Loucy (cell line): ENCODE measurements at regions not wholly inside any gene's neighbourhood (a gene's known extent, or its start where the extent isn't known, plus 50 kb on each side); places are given as distances from the start of the nearest gene placed in this dataset.

Experiments used
- H2AFZ ChIP-seq: fragments of 200-600 bp; sonication (generic); 2 replicates; pipeline ENCODE4 v1.6.0; 2016; ENCODE audit warnings: antibody characterized with exemption, mild to moderate bottlenecking, low read length, moderate library complexity
- H3F3A ChIP-seq: fragments of 200-600 bp; 2 replicates; pipeline ENCODE4 v1.6.0; 2016; ENCODE audit warnings: antibody characterized with exemption, low read depth, mild to moderate bottlenecking
- H3K27me3 ChIP-seq: fragments of 200-600 bp; sonication (generic); 2 replicates; pipeline ENCODE4 v1.6.1; 2014; ENCODE audit warnings: low read length, mild to moderate bottlenecking; ENCODE audit not compliant: insufficient read depth, poor library complexity, severe bottlenecking
- H3K36me3 ChIP-seq: fragments of 200-600 bp; sonication (generic); 2 replicates; pipeline ENCODE4 v1.6.1; 2016; ENCODE audit warnings: low read length; ENCODE audit not compliant: insufficient read depth
- H3K4me1 ChIP-seq: fragments of 200-600 bp; sonication (generic); 2 replicates; pipeline ENCODE4 v1.5.1; 2014; ENCODE audit warnings: low read length, mild to moderate bottlenecking; ENCODE audit not compliant: insufficient read depth, poor library complexity, severe bottlenecking
- H3K4me2 ChIP-seq: fragments of 200-600 bp; sonication (generic); 2 replicates; pipeline ENCODE4 v1.6.0; 2014; ENCODE audit warnings: antibody characterized with exemption, low read length, low read depth, mild to moderate bottlenecking; ENCODE audit not compliant: poor library complexity, severe bottlenecking
- H3K4me3 ChIP-seq: fragments of 200-600 bp; sonication (generic); 2 replicates; pipeline ENCODE4 v1.5.1; 2014; ENCODE audit warnings: low read length, mild to moderate bottlenecking, mixed read lengths; ENCODE audit not compliant: poor library complexity, severe bottlenecking
- H3K79me2 ChIP-seq: fragments of 200-600 bp; sonication (generic); 2 replicates; pipeline ENCODE4 v1.6.1; 2014; ENCODE audit warnings: low read length; ENCODE audit not compliant: insufficient read depth
- H3K9ac ChIP-seq: fragments of 200-600 bp; sonication (generic); 2 replicates; pipeline ENCODE4 v1.6.0; 2014; ENCODE audit warnings: mild to moderate bottlenecking, low read depth, low read length, moderate library complexity; ENCODE audit not compliant: poor library complexity, severe bottlenecking
- H3K9me2 ChIP-seq: fragments of 200-600 bp; sonication (generic); replicated peaks from 2 replicates; pipeline ENCODE4 v1.6.1; 2016; ENCODE audit warnings: low read depth, low read length, mixed read lengths
- H3K9me3 ChIP-seq: fragments of 200-600 bp; sonication (generic); 2 replicates; pipeline ENCODE4 v1.6.1; 2014; ENCODE audit warnings: mild to moderate bottlenecking, antibody characterized with exemption, low read length, low read depth; ENCODE audit not compliant: insufficient read depth
- H4K20me1 ChIP-seq: fragments of 200-600 bp; sonication (generic); 2 replicates; pipeline ENCODE4 v1.6.0; 2014; ENCODE audit warnings: antibody characterized with exemption, low read length, mild to moderate bottlenecking; ENCODE audit not compliant: insufficient read depth, poor library complexity, severe bottlenecking
- CTCF ChIP-seq: fragments of 200-600 bp; sonication (generic); conservative IDR thresholded peaks from 2 replicates; pipeline ENCODE4 v1.5.1; 2014; ENCODE audit warnings: mild to moderate bottlenecking, antibody characterized with exemption, low read length
- EZH2phosphoT487 ChIP-seq: fragments of 200-600 bp; IDR thresholded peaks from 2 replicates; pipeline ENCODE4 v1.6.1; 2018; ENCODE audit warnings: antibody characterized with exemption, mild to moderate bottlenecking, moderate library complexity, borderline replicate concordance

GRCh38 chr6:27081188-27081587, 166.3 kb upstream of the PRSS16 start:
- Histone ChIP-seq H3K9me2 (no peaks in the 10 kb centered on the region), H3K9me3 (no peaks in the 10 kb centered on the region), H3K4me1 (no peaks in the 10 kb centered on the region), H3K9ac (no peak overlapping the region), H4K20me1 (no peaks in the 10 kb centered on the region), H3K4me3 (no peak overlapping the region), H3F3A (no peaks in the 10 kb centered on the region), H2AFZ (no peak overlapping the region), H3K36me3 (no peaks in the 10 kb centered on the region), H3K79me2 (no peaks in the 10 kb centered on the region), H3K27me3 (peaks cover 6% of the 10 kb centered on the region), H3K4me2 (no peak overlapping the region)
- no peak for TF ChIP-seq EZH2phosphoT487
- no peak for TF ChIP-seq CTCF

- Histone ChIP-seq H3K9me3 (no peaks in the 10 kb centered on the region), H3K4me1 (no peaks in the 10 kb centered on the region), H3K79me2 (no peaks in the 10 kb centered on the region), H3K9me2 (no peaks in the 10 kb centered on the region), H3K27me3 (peaks cover 6% of the 10 kb centered on the region), H2AFZ (no peak overlapping the region), H3K9ac (no peak overlapping the region), H3K36me3 (no peaks in the 10 kb centered on the region), H4K20me1 (no peaks in the 10 kb centered on the region), H3K4me3 (no peak overlapping the region), H3F3A (no peaks in the 10 kb centered on the region), H3K4me2 (no peak overlapping the region)
- TF ChIP-seq EZH2phosphoT487, result no peak
- TF ChIP-seq CTCF, result no peak
These were observed 165.6 kb upstream of the PRSS16 start for GRCh38 chr6:27081931-27082330.

- H3F3A ChIP-seq, result no peaks in the 10 kb centered on the region
- no peak overlapping the region for H2AFZ ChIP-seq
- H3K9me3 ChIP-seq, result no peaks in the 10 kb centered on the region
- no peaks in the 10 kb centered on the region for H3K36me3 ChIP-seq
- peaks cover 4% of the 10 kb centered on the region for H3K27me3 ChIP-seq
- peaks cover 10% of the 10 kb centered on the region for H3K4me1 ChIP-seq
- no peak for TF ChIP-seq CTCF
- TF ChIP-seq EZH2phosphoT487, result no peak
- H3K4me3 ChIP-seq, result no peak overlapping the region
- H4K20me1 ChIP-seq, result no peaks in the 10 kb centered on the region
- H3K9ac ChIP-seq, result no peak overlapping the region
- H3K9me2 ChIP-seq, result no peaks in the 10 kb centered on the region
- H3K79me2 ChIP-seq, result no peaks in the 10 kb centered on the region
- H3K4me2 ChIP-seq, result no peak overlapping the region
These were observed 159.4 kb upstream of the PRSS16 start for GRCh38 chr6:27088068-27088467.
